ENCODE measurements at regions not wholly inside any gene's neighbourhood (a gene's known extent, or its start where the extent isn't known, plus 50 kb on each side); places are given as distances from the start of the nearest gene placed in this dataset.

DNA sequence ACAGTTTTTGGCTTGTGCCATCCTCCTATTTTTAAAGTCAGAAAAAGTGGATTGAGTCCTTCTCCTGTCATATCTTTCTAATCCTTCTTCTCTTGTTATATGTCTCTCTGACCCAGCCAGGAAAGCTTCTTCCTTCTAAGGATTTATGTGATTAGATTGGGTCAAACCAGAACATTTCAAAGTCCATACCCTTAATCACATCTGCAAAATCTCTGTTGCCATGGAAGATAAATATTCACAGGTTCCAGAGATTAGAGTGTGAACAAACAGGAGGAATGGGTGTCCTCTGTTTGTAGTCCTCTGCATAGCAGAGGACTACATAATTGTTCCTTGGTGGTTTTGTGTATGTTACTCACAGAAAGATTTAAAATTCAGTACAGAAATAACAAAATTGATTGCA lies 421.2 kb downstream of the EPHA5 start:
- H2AK5ac ChIP-seq (ENCODE audit: low read depth, low read length): no peak overlapping the region
- no peaks in the 10 kb centered on the region for H4K20me1 ChIP-seq (ENCODE audit: insufficient read depth, low read length)
- no peaks in the 10 kb centered on the region for H3K79me1 ChIP-seq (ENCODE audit: low read depth in 1 of 2, low read length in 2 of 2)
- no peak overlapping the region for H3K27ac ChIP-seq (ENCODE audit: insufficient read depth, low read length)
- no peaks in the 10 kb centered on the region; the same call in 1 of the 2 replicates for H3K9me3 ChIP-seq (ENCODE audit: control insufficient read depth, insufficient read depth, low read length)
- no peak overlapping the region for H2BK20ac ChIP-seq (ENCODE audit: low read depth, low read length)
- H3K18ac ChIP-seq (ENCODE audit: low read depth, low read length): no peak overlapping the region
- H3K4ac ChIP-seq (ENCODE audit: low read depth, low read length): no peak overlapping the region
- H3K36me3 ChIP-seq (ENCODE audit: control insufficient read depth, insufficient read depth, low read length): no peaks in the 10 kb centered on the region
- no peak overlapping the region for H3K4me2 ChIP-seq (ENCODE audit: low read depth, low read length)
- no peak overlapping the region for H2BK15ac ChIP-seq (ENCODE audit: low read depth, low read length)
- H4K8ac ChIP-seq (ENCODE audit: low read depth in 2 of 2, low read length in 2 of 2): no peak overlapping the region
- H4K91ac ChIP-seq (ENCODE audit: insufficient read depth, low read depth, low read length): no peak overlapping the region
- in situ Hi-C loops (cut with MboI; ENCODE audit: low sequenced_read_pairs) (no loop called here), dilution Hi-C loops (cut with HindIII; ENCODE audit: low sequenced_read_pairs, unreplicated experiment) (no loop called here), intact Hi-C loops (cut with micrococcal nuclease) (no loop called here)
- H4K5ac ChIP-seq (ENCODE audit: low read depth, low read length): no peak overlapping the region
- no peaks in the 10 kb centered on the region for H3K27me3 ChIP-seq (ENCODE audit: control insufficient read depth, insufficient read depth, low read length)
- ATAC-seq (ENCODE audit: low read depth): no peak
- no peak overlapping the region for H3K23ac ChIP-seq (ENCODE audit: low read depth, low read length)
- no peaks in the 10 kb centered on the region for H3K9me1 ChIP-seq (ENCODE audit: insufficient read depth, low read length)
- no peak overlapping the region for H2BK120ac ChIP-seq (ENCODE audit: low read depth, low read length)
- no peaks in the 10 kb centered on the region for H3K4me1 ChIP-seq (ENCODE audit: control insufficient read depth, insufficient read depth, low read length)
- no peak overlapping the region for H2AFZ ChIP-seq (replicated peaks; ENCODE audit: low read length, poor library complexity)
- no peak overlapping the region for H3K4me3 ChIP-seq (ENCODE audit: insufficient read depth, low read depth, low read length)
- no peak for DNase-seq
- no peak overlapping the region for H2BK5ac ChIP-seq (ENCODE audit: low read depth, low read length, poor library complexity, severe bottlenecking)
- no peak overlapping the region for H2AK9ac ChIP-seq (replicated peaks; ENCODE audit: low read depth, low read length, poor library complexity)
- TF ChIP-seq, protein P1, sequence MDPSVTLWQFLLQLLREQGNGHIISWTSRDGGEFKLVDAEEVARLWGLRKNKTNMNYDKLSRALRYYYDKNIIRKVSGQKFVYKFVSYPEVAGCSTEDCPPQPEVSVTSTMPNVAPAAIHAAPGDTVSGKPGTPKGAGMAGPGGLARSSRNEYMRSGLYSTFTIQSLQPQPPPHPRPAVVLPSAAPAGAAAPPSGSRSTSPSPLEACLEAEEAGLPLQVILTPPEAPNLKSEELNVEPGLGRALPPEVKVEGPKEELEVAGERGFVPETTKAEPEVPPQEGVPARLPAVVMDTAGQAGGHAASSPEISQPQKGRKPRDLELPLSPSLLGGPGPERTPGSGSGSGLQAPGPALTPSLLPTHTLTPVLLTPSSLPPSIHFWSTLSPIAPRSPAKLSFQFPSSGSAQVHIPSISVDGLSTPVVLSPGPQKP (IDR thresholded peaks at IDR 0.05; ENCODE audit: borderline replicate concordance, low read depth, low read length): no peak
- TF ChIP-seq RCOR1 (IDR thresholded peaks at IDR 0.05; ENCODE audit: insufficient replicate concordance, low read length): no peak
- TF ChIP-seq NFE2L2 (IDR thresholded peaks at IDR 0.05; ENCODE audit: low read depth, low read length): no peak
- no peak for TF ChIP-seq RFX5 (IDR thresholded peaks at IDR 0.05; ENCODE audit: low read depth, low read length)
- TF ChIP-seq CEBPB (IDR thresholded peaks at IDR 0.05; ENCODE audit: low read depth, low read length): no peak
- TF ChIP-seq SMC3 (IDR thresholded peaks at IDR 0.05; ENCODE audit: low read depth, low read length): no peak
- TF ChIP-seq FOS (IDR thresholded peaks at IDR 0.05; ENCODE audit: low read depth, low read length): no peak
- TF ChIP-seq, protein P2, sequence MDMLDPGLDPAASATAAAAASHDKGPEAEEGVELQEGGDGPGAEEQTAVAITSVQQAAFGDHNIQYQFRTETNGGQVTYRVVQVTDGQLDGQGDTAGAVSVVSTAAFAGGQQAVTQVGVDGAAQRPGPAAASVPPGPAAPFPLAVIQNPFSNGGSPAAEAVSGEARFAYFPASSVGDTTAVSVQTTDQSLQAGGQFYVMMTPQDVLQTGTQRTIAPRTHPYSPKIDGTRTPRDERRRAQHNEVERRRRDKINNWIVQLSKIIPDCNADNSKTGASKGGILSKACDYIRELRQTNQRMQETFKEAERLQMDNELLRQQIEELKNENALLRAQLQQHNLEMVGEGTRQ (IDR thresholded peaks at IDR 0.05; ENCODE audit: low read depth, low read length): no peak
- TF ChIP-seq MAZ (IDR thresholded peaks at IDR 0.05; ENCODE audit: borderline replicate concordance, low read depth, low read length): no peak
- TF ChIP-seq RAD21 (IDR thresholded peaks at IDR 0.05; ENCODE audit: low read length): no peak
- TF ChIP-seq BHLHE40 (IDR thresholded peaks at IDR 0.05; ENCODE audit: low read depth, low read length): no peak
- TF ChIP-seq, protein P3, sequence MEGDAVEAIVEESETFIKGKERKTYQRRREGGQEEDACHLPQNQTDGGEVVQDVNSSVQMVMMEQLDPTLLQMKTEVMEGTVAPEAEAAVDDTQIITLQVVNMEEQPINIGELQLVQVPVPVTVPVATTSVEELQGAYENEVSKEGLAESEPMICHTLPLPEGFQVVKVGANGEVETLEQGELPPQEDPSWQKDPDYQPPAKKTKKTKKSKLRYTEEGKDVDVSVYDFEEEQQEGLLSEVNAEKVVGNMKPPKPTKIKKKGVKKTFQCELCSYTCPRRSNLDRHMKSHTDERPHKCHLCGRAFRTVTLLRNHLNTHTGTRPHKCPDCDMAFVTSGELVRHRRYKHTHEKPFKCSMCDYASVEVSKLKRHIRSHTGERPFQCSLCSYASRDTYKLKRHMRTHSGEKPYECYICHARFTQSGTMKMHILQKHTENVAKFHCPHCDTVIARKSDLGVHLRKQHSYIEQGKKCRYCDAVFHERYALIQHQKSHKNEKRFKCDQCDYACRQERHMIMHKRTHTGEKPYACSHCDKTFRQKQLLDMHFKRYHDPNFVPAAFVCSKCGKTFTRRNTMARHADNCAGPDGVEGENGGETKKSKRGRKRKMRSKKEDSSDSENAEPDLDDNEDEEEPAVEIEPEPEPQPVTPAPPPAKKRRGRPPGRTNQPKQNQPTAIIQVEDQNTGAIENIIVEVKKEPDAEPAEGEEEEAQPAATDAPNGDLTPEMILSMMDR (conservative IDR thresholded peaks at IDR 0.05; ENCODE audit: low read depth, low read length): no peak
- TF ChIP-seq POLR2A (IDR thresholded peaks at IDR 0.05; ENCODE audit: low read depth, low read length): no peak
- no peak for TF ChIP-seq MXI1 (IDR thresholded peaks at IDR 0.05; ENCODE audit: borderline replicate concordance, low read depth, low read length)
- no peak for TF ChIP-seq CHD1 (IDR thresholded peaks at IDR 0.05; ENCODE audit: low read depth, low read length)
- no peak for TF ChIP-seq MAFK (IDR thresholded peaks at IDR 0.05; ENCODE audit: low read depth, low read length)
- ChIA-PET CTCF (no interaction called here), POLR2A (ENCODE audit: unreplicated experiment) (no interaction called here)
- no peak overlapping the region for H3K14ac ChIP-seq (replicated peaks; ENCODE audit: low read depth, low read length)
- BruUV-seq (replicated peaks): no TSS peak
- no peak overlapping the region for H3K9ac ChIP-seq (ENCODE audit: low read depth, low read length)
- no peak overlapping the region for H3K56ac ChIP-seq (ENCODE audit: extremely low read depth, insufficient read depth, low read length)

Measured in IMR-90 (cell line).